ENCODE measurements at regions not wholly inside any gene's neighbourhood (a gene's known extent, or its start where the extent isn't known, plus 50 kb on each side); places are given as distances from the start of the nearest gene placed in this dataset.

DNA sequence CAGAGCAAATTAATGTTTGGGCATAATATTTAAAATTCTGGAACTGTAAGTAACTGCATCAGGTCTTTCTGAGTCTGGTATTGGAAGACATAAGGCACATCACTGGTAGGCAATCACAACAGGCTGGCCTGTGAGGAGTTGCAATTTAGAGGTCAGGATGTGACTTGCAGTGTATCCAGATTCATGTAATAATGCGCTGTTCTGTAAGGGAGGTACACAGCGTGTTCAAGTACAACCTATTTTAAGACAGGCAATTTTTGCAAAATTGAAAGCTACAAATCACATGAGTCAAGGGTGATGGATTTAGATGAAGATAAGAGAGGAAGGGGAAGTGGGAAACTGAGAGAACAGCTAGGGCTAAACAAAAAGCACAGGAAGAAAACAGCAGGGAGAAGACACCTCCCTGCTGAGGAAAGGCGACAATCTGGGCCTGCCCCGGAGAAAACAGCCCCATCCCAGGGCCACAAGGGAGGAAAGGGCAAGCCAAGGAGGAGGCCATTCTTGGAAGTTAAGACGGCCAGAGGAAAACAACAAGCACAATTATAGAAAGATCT lies 138.1 kb downstream of the LACC1 start:
- TF ChIP-seq, protein P1, sequence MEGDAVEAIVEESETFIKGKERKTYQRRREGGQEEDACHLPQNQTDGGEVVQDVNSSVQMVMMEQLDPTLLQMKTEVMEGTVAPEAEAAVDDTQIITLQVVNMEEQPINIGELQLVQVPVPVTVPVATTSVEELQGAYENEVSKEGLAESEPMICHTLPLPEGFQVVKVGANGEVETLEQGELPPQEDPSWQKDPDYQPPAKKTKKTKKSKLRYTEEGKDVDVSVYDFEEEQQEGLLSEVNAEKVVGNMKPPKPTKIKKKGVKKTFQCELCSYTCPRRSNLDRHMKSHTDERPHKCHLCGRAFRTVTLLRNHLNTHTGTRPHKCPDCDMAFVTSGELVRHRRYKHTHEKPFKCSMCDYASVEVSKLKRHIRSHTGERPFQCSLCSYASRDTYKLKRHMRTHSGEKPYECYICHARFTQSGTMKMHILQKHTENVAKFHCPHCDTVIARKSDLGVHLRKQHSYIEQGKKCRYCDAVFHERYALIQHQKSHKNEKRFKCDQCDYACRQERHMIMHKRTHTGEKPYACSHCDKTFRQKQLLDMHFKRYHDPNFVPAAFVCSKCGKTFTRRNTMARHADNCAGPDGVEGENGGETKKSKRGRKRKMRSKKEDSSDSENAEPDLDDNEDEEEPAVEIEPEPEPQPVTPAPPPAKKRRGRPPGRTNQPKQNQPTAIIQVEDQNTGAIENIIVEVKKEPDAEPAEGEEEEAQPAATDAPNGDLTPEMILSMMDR (IDR thresholded peaks at IDR 0.05; ENCODE audit: control extremely low read depth, extremely low read depth, low read depth, missing control alignments): no peak
- DNase-seq (ENCODE audit: extremely low spot score): no peak
- ChIA-PET CTCF (no interaction called here), POLR2A (no interaction called here)

DNA sequence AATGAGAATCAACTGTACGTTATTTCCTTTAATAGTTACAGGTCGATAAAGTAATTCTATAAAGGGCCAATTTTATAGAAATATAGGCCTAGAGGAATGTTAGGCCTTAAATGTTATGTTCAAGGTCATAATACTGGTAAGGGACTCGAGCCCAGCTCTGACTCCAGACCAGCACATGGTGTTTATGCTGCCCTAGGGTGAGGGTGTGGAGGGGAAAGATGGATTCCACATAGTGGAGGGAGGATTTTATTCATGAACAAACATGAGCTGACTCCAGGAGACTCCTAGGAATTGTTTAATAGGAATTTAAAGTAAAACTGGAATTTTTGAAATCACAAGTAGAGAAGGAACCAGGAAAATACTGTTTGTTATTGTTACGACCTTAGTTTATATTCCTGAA lies 139.9 kb downstream of the LACC1 start:
- TF ChIP-seq, protein P1 (IDR thresholded peaks at IDR 0.05; ENCODE audit: control extremely low read depth, extremely low read depth, low read depth, missing control alignments): no peak
- POLR2A ChIA-PET: no interaction called here
- CTCF ChIA-PET: interaction anchor here (1.0 kb wide), 2 partner anchors 9 to 109 kb away, joined by 3 read pairs; no protein-coding TSS in a partner anchor
- DNase-seq (ENCODE audit: extremely low spot score): no peak

DNA sequence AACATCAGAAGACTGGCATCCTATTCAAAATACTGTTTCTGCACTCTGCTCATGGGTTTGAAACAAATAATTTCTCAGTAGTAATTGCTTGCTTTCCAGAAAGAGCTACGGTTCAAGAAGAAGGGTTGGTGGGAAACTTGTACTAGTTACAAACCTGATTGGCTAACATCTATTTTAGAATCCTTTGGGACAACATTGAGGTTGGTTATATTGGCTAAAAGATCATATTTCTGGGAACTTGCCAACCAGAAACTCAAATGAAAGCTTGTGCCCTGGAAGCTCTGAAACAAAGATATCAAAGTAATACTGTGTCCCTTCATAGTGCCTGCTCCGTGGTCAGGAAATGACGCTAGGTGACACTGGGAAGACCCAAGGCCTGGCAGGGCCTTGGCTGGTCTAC lies 141.7 kb downstream of the LACC1 start:
- CTCF ChIA-PET: interaction anchor here (0.9 to 1.0 kb wide), 3 partner anchors 9 to 26 kb away, joined by 3 to 5 read pairs (median 3); no protein-coding TSS in a partner anchor
- DNase-seq (ENCODE audit: extremely low spot score): no peak
- POLR2A ChIA-PET: no interaction called here
- TF ChIP-seq, protein P1 (IDR thresholded peaks at IDR 0.05; ENCODE audit: control extremely low read depth, extremely low read depth, low read depth, missing control alignments): no peak

DNA sequence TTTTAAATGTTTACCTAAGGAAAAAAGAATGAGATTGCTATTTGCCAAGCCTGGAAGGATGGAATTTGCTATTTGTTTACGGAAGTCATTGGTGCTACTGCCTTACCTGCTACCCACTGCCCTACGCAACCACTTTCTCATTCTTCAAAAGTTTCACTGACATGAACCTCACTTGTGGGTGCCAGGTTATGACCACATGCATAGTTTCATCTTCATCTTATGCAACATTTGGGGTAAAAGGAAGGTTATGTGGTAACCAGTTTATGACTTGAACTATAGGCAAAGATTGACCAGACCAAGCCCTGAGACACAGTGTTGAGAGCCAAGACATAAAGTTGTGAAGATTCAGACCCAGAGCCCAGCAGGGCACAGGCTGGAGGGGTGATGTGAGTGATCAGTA lies 142.5 kb downstream of the LACC1 start:
- TF ChIP-seq, protein P1 (IDR thresholded peaks at IDR 0.05; ENCODE audit: control extremely low read depth, extremely low read depth, low read depth, missing control alignments): no peak
- ChIA-PET POLR2A (no interaction called here), CTCF (no interaction called here)
- no peak for DNase-seq (ENCODE audit: extremely low spot score)

DNA sequence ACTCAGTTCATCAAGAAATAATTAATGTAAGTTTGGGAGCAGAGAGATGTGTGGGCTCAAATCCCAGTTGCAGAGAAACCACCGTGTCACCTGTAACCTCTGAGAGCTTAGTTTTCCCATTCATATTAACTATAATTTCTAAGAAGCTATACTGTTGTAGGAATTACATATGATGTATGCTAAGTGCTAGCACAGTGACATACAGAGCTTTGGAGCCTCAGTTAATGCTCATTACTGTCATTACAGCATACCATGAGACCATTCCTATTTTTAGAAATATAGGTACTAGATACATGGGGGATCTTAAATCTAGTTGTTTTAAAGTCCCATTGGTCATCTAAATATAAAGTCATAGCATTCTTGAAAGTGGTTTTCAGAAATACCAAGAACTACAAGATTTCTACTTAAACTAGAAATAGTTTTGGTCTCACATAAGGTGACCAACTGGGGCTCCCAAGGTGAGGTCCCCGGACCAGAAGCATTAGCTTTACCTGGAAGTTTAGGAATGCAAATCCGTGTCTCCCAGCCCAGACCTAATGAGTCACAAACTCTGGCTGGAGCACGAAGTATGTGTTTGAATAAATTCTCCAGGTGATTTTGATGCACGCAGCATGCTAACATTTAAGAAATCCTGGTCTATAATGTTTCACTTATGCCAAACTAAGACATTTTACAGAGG lies 144.6 kb downstream of the LACC1 start:
- ChIA-PET CTCF (interaction anchor here (1.2 kb wide), 1 partner anchor 13 kb away, joined by 3 read pairs; no protein-coding TSS in a partner anchor), POLR2A (no interaction called here)
- DNase-seq (ENCODE audit: extremely low spot score): no peak
- TF ChIP-seq, protein P1 (IDR thresholded peaks at IDR 0.05; ENCODE audit: control extremely low read depth, extremely low read depth, low read depth, missing control alignments): no peak

DNA sequence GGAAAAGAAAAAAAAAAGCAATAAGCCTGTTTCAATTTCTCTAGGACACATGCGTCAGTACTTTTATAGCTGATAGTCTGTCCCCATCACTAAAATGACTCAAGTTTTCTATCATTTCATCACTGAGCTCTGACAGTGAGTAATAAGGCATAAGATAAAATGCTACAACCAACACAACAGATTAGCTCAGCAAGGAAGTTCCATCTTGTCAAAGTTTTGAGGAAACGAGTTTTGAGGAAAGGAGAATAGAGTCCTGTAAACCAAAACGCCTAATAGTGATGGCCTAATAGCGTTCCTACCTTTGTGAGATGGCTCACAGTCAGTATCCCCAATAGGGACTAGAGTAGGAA lies 145.1 kb downstream of the LACC1 start:
- TF ChIP-seq, protein P1 (IDR thresholded peaks at IDR 0.05; ENCODE audit: control extremely low read depth, extremely low read depth, low read depth, missing control alignments): no peak
- ChIA-PET CTCF (interaction anchor here (1.2 kb wide), 1 partner anchor 13 kb away, joined by 3 read pairs; no protein-coding TSS in a partner anchor), POLR2A (no interaction called here)

More for the DNA sequence above, 145.1 kb downstream of the LACC1 start:
- no peak for DNase-seq (ENCODE audit: extremely low spot score)

Data from GM10248 (cell line).